ENCODE measurements at regions not wholly inside any gene's neighbourhood (a gene's known extent, or its start where the extent isn't known, plus 50 kb on each side); places are given as distances from the start of the nearest gene placed in this dataset.

DNA sequence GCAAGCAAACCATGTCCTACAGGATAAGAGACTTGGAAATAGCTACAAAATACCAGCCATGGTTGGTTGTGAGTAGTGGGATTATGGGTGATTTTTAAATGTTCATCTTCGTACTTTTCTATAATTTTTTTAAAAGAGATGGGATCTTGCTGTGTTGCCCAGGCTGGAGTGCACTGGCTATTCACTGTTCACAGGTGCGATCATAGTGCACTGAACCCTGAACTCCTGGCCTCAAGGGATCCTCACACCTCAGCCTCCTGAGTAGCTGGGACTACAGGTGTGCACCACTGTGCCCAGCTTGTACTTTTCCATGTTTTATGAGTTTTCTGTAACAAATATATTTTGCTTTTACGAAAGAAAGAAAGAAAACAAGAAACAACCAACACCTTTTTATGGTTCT, 224.2 kb downstream of the FOXD2 start:
- TF ChIP-seq, protein P1, sequence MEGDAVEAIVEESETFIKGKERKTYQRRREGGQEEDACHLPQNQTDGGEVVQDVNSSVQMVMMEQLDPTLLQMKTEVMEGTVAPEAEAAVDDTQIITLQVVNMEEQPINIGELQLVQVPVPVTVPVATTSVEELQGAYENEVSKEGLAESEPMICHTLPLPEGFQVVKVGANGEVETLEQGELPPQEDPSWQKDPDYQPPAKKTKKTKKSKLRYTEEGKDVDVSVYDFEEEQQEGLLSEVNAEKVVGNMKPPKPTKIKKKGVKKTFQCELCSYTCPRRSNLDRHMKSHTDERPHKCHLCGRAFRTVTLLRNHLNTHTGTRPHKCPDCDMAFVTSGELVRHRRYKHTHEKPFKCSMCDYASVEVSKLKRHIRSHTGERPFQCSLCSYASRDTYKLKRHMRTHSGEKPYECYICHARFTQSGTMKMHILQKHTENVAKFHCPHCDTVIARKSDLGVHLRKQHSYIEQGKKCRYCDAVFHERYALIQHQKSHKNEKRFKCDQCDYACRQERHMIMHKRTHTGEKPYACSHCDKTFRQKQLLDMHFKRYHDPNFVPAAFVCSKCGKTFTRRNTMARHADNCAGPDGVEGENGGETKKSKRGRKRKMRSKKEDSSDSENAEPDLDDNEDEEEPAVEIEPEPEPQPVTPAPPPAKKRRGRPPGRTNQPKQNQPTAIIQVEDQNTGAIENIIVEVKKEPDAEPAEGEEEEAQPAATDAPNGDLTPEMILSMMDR (IDR thresholded peaks at IDR 0.05 in 4 of 5, conservative IDR thresholded peaks at IDR 0.05 in 1 of 5) = no peak
- TF ChIP-seq POLR2A (IDR thresholded peaks at IDR 0.05) = no peak
